ENCODE measurements at regions not wholly inside any gene's neighbourhood (a gene's known extent, or its start where the extent isn't known, plus 50 kb on each side); places are given as distances from the start of the nearest gene placed in this dataset.

GRCh38 chr3:25053360-25053759 lies 374.7 kb upstream of the RARB start:
- DNase-seq: no peak

- DNase-seq: no peak
Observed at GRCh38 chr3:25056036-25056755, 371.9 kb upstream of the RARB start.

- DNase-seq: no peak
Observed at GRCh38 chr3:25056803-25057351, 371.2 kb upstream of the RARB start.

GRCh38 chr3:25057379-25057778 lies 370.7 kb upstream of the RARB start:
- DNase-seq: no peak

- DNase-seq: no peak
Observed at GRCh38 chr3:25064681-25065080, 363.4 kb upstream of the RARB start.

GRCh38 chr3:25069970-25070369 lies 358.1 kb upstream of the RARB start:
- DNase-seq: no peak

GRCh38 chr3:25071846-25072245 lies 356.2 kb upstream of the RARB start:
- DNase-seq: no peak

GRCh38 chr3:25073423-25073822 lies 354.6 kb upstream of the RARB start:
- DNase-seq: no peak

- DNase-seq: no peak
Observed at GRCh38 chr3:25074149-25074548, 353.9 kb upstream of the RARB start.

GRCh38 chr3:25080461-25080860 lies 347.6 kb upstream of the RARB start:
- no peak for DNase-seq

GRCh38 chr3:25084016-25084415 lies 344.0 kb upstream of the RARB start:
- DNase-seq: no peak

- DNase-seq: no peak
Observed at GRCh38 chr3:25086721-25087120, 341.3 kb upstream of the RARB start.

- no peak for DNase-seq
Observed at GRCh38 chr3:25088284-25088683, 339.8 kb upstream of the RARB start.

- no peak for DNase-seq
Observed at GRCh38 chr3:25090698-25091453, 337.2 kb upstream of the RARB start.

- DNase-seq: no peak
Observed at GRCh38 chr3:25091934-25092333, 336.1 kb upstream of the RARB start.

GRCh38 chr3:25094932-25095685 lies 333.0 kb upstream of the RARB start:
- peak in 1 of 2 experiments; percentile 25 for DNase-seq

GRCh38 chr3:25096536-25096935 lies 331.5 kb upstream of the RARB start:
- no peak for DNase-seq

- DNase-seq: no peak
Observed at GRCh38 chr3:25097023-25097422, 331.0 kb upstream of the RARB start.

- DNase-seq: no peak
Observed at GRCh38 chr3:25099666-25100065, 328.4 kb upstream of the RARB start.

- no peak for DNase-seq
Observed at GRCh38 chr3:25103391-25103790, 324.7 kb upstream of the RARB start.

GRCh38 chr3:25107918-25108617 lies 320.0 kb upstream of the RARB start:
- no peak for DNase-seq

GRCh38 chr3:25110642-25111041 lies 317.4 kb upstream of the RARB start:
- no peak for DNase-seq

GRCh38 chr3:25113891-25114290 lies 314.2 kb upstream of the RARB start:
- DNase-seq: no peak
